HepG2 (cell line): ENCODE measurements at regions not wholly inside any gene's neighbourhood (a gene's known extent, or its start where the extent isn't known, plus 50 kb on each side); places are given as distances from the start of the nearest gene placed in this dataset.

ENCODE experiments used
- ATAC-seq: fragments of 200-7000 bp; cut with Tn5 transposase; 3 replicates; pipeline ENCODE4 v1.9.1; 2020; ENCODE audit warnings: mild to moderate bottlenecking, moderate library complexity
- BruUV-seq: library from RNA; stranded (reverse); fragments of 400-500 nt; replicated peaks from 2 replicates; lab custom pipeline; 2021; lab: Mats Ljungman, UMichigan
- CTCF ChIA-PET: fragments of 300-600 bp; formaldehyde crosslinking; extraction: SDS; loops from one replicate; lab custom pipeline; 2021; ENCODE audit warnings: low total read pairs, inconsistent platforms, low intra/inter-chr PET ratio; lab: Yijun Ruan, JAX
- POLR2A ChIA-PET: fragments of 350-600 bp; sonication (Branson Sonifier 250); formaldehyde crosslinking; loops from one replicate; lab custom pipeline; 2020; ENCODE audit warnings: antibody characterized with exemption, inconsistent platforms; lab: Yijun Ruan, JAX
- DNase-seq: peaks from one replicate; pipeline ENCODE4 v3.0.0-alpha.2; 2015; ENCODE audit warnings: low spot score
- FAIRE-seq: peaks from 3 replicates; lab custom pipeline; 2011; peaks lifted over from hg19 to GRCh38; lab: Jason Lieb, UNC
- H2AFZ ChIP-seq: one replicate; pipeline ENCODE4 v1.6.1; 2011; ENCODE audit warnings: low read length, inconsistent platforms
- H3K27ac ChIP-seq: fragments of 300-600 bp; 3 replicates; pipeline ENCODE4 v1.8.0; 2011; ENCODE audit warnings: mixed run types, mild to moderate bottlenecking, mixed read lengths, low read length, inconsistent platforms; ENCODE audit not compliant: insufficient read depth; ENCODE audit errors: extremely low read length
- H3K27me3 ChIP-seq, 2 experiments: fragments of 200-600 bp in 1 of 2; 2 replicates in 1 of 2; 3 replicates in 1 of 2; pipeline versions ENCODE4 v1.6.0 to v1.8.0; 2011; ENCODE audit warnings: low read length in 2 of 2, mild to moderate bottlenecking in 2 of 2, moderate library complexity in 2 of 2, inconsistent platforms in 1 of 2; ENCODE audit not compliant: insufficient read depth in 2 of 2, control insufficient read depth in 1 of 2
- H3K36me3 ChIP-seq, 2 experiments: fragments of 200-600 bp in 1 of 2; replicated peaks in 1 of 2; 2 replicates in 1 of 2; 3 replicates in 1 of 2; pipeline versions ENCODE4 v1.5.1 to v1.8.0; 2011; ENCODE audit warnings: low read length in 2 of 2, inconsistent platforms in 1 of 2; ENCODE audit not compliant: insufficient read depth in 2 of 2, control insufficient read depth in 1 of 2
- H3K4me1 ChIP-seq: 2 replicates; pipeline ENCODE4 v1.5.1; 2012; ENCODE audit warnings: low read length, inconsistent platforms; ENCODE audit not compliant: insufficient read depth
- H3K4me2 ChIP-seq: 2 replicates; pipeline ENCODE4 v1.6.0; 2011; ENCODE audit warnings: low read depth, low read length, inconsistent platforms
- H3K4me3 ChIP-seq, 3 experiments: fragments of 200-600 bp in 1 of 3; sonication (generic), shearing (Covaris generic) in 1 of 3; replicated peaks in 1 of 3; 2 replicates each; pipeline ENCODE4 v1.5.1; 2011 to 2016; ENCODE audit warnings: low read length in 3 of 3, inconsistent platforms in 2 of 3, low read depth in 2 of 3, mild to moderate bottlenecking in 2 of 3, control low read depth in 1 of 3, mixed read lengths in 1 of 3; ENCODE audit not compliant: insufficient read depth in 1 of 3
- H3K79me2 ChIP-seq: one replicate; pipeline ENCODE4 v1.6.1; 2011; ENCODE audit warnings: low read length, inconsistent platforms; ENCODE audit not compliant: insufficient read depth
- H3K9ac ChIP-seq: 2 replicates; pipeline ENCODE4 v1.6.0; 2011; ENCODE audit warnings: mild to moderate bottlenecking, low read depth, low read length, inconsistent platforms; ENCODE audit not compliant: insufficient read depth
- H3K9me3 ChIP-seq: 2 replicates; pipeline ENCODE4 v1.5.1; 2012; ENCODE audit warnings: mild to moderate bottlenecking, low read length
- H4K20me1 ChIP-seq: 2 replicates; pipeline ENCODE4 v1.6.0; 2011; ENCODE audit warnings: inconsistent platforms, mild to moderate bottlenecking, low read length, moderate library complexity; ENCODE audit not compliant: insufficient read depth
- HNF4A ChIP-seq: sonication (generic); formaldehyde crosslinking; IDR thresholded peaks from 2 replicates; pipeline ENCODE4 v1.4.0; 2020; ENCODE audit warnings: missing genetic modification reagents
- HOXA3 ChIP-seq: sonication (generic); formaldehyde crosslinking; IDR thresholded peaks from 2 replicates; pipeline ENCODE4 v1.5.0; 2020; ENCODE audit warnings: missing genetic modification reagents
- KDM5B ChIP-seq: sonication (generic); formaldehyde crosslinking; IDR thresholded peaks from 2 replicates; pipeline ENCODE4 v1.4.0; 2020; ENCODE audit warnings: missing genetic modification reagents, mild to moderate bottlenecking, borderline replicate concordance
- LCORL ChIP-seq, 2 experiments: fragments of 450-650 bp in 1 of 2; sonication (generic) in 1 of 2; formaldehyde crosslinking in 1 of 2; IDR thresholded peaks; 2 replicates each; pipeline versions ENCODE4 v1.5.0 to v1.6.1; 2017 to 2020; ENCODE audit warnings: antibody characterized with exemption in 1 of 2, missing genetic modification reagents in 1 of 2
- PITX1 ChIP-seq: sonication (generic); formaldehyde crosslinking; IDR thresholded peaks from 2 replicates; pipeline ENCODE4 v1.5.1; 2020; ENCODE audit warnings: mild to moderate bottlenecking, missing genetic modification reagents
- ZNF143 ChIP-seq: sonication (generic); formaldehyde crosslinking; IDR thresholded peaks from 2 replicates; pipeline ENCODE4 v1.4.0; 2020; ENCODE audit warnings: missing genetic modification reagents
- ZNF790 ChIP-seq: sonication (generic); formaldehyde crosslinking; IDR thresholded peaks from 2 replicates; pipeline ENCODE4 v1.8.0; 2022; ENCODE audit warnings: missing genetic modification reagents, mild to moderate bottlenecking, borderline replicate concordance
- WGBS: methylation state at CpG from one replicate; pipeline ENCODE4 v1.1.6; 2017; ENCODE audit warnings: low lambda C conversion rate; 5-methylcytosine and 5-hydroxymethylcytosine counted together
- in situ Hi-C: cut with HindIII; loops from 2 replicates; pipeline ENCODE4 v1.10.0; 2017; ENCODE audit warnings: low pct_unique_long_range_greater_than_20kb; ENCODE audit not compliant: extremely low pct_ligation_motif_present
- intact Hi-C: fragments of 100-400 bp; cut with micrococcal nuclease; formaldehyde crosslinking; loops from one replicate; pipeline ENCODE4 v1.10.0; 2022; ENCODE audit not compliant: unreplicated experiment
- TF ChIP-seq, protein P1 (sequence below): sonication (generic); formaldehyde crosslinking; IDR thresholded peaks from one replicate; pipeline ENCODE4 v1.5.1; 2020; ENCODE audit warnings: mild to moderate bottlenecking, missing genetic modification reagents; ENCODE audit errors: not compliant biosample characterization
- TF ChIP-seq, protein P2 (sequence below): IDR thresholded peaks from 2 replicates; pipeline ENCODE4 v1.6.1; 2016; ENCODE audit warnings: missing biosample characterization, missing genetic modification reagents, low read depth

DNA sequence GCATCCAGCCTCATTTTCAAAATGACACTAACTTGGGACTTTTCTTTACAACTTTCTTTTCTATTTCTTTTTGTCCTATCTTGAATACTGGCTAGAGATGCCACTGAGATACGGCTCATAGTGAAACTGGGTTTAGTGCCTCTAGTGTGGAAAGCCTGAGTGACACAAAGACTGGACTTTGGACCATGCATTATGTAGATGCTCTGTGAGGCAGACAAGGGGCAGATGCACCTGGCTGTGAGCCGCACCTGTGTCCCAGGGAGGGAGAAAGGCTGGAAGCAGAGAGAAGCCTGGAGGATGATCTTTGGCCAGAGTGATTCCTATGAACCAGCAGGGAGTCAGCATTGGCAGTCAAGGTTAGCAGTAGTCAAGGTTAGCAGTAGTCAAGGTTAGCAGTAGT, 852.3 kb upstream of the TMEM132C start:
- no peaks in the 10 kb centered on the region for H4K20me1 ChIP-seq
- no peaks in the 10 kb centered on the region for H3K36me3 ChIP-seq
- WGBS: 6% methylated on average over 2 of the region's 2 CpGs
- H3K4me2 ChIP-seq: no peak overlapping the region
- ATAC-seq (peak; percentile 42; the same call in 1 of the 3 replicates), DNase-seq (no peak), FAIRE-seq (no peak)
- no peak overlapping the region for H3K27ac ChIP-seq
- CTCF ChIA-PET: no interaction called here
- H3K9ac ChIP-seq: no peak overlapping the region
- no peaks in the 10 kb centered on the region for H3K79me2 ChIP-seq
- H3K9me3 ChIP-seq: peaks cover 27% of the 10 kb centered on the region
- no TSS peak for BruUV-seq
- no peak for TF ChIP-seq KDM5B (CRISPR knock-in tag)
- 0 out of 2 replicates have a peak, but pooled peaks have one; percentile 16 for TF ChIP-seq HNF4A (CRISPR knock-in tag)
- intact Hi-C loops (no loop called here), in situ Hi-C loops (no loop called here)
- no peak overlapping the region for H2AFZ ChIP-seq
- H3K4me3 ChIP-seq: no peak overlapping the region
- H3K27me3 ChIP-seq: no peaks in the 10 kb centered on the region
- POLR2A ChIA-PET: no interaction called here
- H3K4me1 ChIP-seq: no peaks in the 10 kb centered on the region

DNA sequence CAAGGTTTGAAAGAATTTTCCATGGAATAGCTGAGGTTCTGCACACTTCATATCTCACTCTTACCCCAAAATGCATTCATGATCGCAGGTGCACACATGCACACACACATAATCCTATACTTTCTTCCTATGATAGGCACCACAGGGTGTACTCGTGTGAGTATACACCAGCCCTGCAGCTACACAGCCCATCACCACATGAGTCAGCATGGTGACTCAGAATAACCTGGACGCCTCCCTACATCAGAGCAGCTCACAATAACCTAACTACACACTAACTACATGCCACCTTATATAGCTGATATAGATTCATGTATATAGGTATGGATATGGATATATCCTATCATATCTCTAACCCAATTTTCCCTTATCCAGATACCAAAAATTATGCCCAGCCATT, 850.2 kb upstream of the TMEM132C start:
- WGBS: 7% methylated on average over 3 of the region's 3 CpGs
- no peaks in the 10 kb centered on the region for H3K4me1 ChIP-seq
- H3K36me3 ChIP-seq: no peaks in the 10 kb centered on the region
- H2AFZ ChIP-seq: no peak overlapping the region
- CTCF ChIA-PET: no interaction called here
- H3K27me3 ChIP-seq: no peaks in the 10 kb centered on the region
- ATAC-seq (no peak), FAIRE-seq (no peak), DNase-seq (no peak)
- no TSS peak for BruUV-seq
- no peak overlapping the region for H3K4me3 ChIP-seq
- POLR2A ChIA-PET: no interaction called here
- H3K9ac ChIP-seq: no peak overlapping the region
- H3K79me2 ChIP-seq: no peaks in the 10 kb centered on the region
- in situ Hi-C loops: no loop called here
- peaks cover 40% of the 10 kb centered on the region for H3K9me3 ChIP-seq
- H4K20me1 ChIP-seq: no peaks in the 10 kb centered on the region
- H3K4me2 ChIP-seq: no peak overlapping the region
- intact Hi-C loops: no loop called here
- H3K27ac ChIP-seq: no peak overlapping the region
- TF ChIP-seq, protein P1, sequence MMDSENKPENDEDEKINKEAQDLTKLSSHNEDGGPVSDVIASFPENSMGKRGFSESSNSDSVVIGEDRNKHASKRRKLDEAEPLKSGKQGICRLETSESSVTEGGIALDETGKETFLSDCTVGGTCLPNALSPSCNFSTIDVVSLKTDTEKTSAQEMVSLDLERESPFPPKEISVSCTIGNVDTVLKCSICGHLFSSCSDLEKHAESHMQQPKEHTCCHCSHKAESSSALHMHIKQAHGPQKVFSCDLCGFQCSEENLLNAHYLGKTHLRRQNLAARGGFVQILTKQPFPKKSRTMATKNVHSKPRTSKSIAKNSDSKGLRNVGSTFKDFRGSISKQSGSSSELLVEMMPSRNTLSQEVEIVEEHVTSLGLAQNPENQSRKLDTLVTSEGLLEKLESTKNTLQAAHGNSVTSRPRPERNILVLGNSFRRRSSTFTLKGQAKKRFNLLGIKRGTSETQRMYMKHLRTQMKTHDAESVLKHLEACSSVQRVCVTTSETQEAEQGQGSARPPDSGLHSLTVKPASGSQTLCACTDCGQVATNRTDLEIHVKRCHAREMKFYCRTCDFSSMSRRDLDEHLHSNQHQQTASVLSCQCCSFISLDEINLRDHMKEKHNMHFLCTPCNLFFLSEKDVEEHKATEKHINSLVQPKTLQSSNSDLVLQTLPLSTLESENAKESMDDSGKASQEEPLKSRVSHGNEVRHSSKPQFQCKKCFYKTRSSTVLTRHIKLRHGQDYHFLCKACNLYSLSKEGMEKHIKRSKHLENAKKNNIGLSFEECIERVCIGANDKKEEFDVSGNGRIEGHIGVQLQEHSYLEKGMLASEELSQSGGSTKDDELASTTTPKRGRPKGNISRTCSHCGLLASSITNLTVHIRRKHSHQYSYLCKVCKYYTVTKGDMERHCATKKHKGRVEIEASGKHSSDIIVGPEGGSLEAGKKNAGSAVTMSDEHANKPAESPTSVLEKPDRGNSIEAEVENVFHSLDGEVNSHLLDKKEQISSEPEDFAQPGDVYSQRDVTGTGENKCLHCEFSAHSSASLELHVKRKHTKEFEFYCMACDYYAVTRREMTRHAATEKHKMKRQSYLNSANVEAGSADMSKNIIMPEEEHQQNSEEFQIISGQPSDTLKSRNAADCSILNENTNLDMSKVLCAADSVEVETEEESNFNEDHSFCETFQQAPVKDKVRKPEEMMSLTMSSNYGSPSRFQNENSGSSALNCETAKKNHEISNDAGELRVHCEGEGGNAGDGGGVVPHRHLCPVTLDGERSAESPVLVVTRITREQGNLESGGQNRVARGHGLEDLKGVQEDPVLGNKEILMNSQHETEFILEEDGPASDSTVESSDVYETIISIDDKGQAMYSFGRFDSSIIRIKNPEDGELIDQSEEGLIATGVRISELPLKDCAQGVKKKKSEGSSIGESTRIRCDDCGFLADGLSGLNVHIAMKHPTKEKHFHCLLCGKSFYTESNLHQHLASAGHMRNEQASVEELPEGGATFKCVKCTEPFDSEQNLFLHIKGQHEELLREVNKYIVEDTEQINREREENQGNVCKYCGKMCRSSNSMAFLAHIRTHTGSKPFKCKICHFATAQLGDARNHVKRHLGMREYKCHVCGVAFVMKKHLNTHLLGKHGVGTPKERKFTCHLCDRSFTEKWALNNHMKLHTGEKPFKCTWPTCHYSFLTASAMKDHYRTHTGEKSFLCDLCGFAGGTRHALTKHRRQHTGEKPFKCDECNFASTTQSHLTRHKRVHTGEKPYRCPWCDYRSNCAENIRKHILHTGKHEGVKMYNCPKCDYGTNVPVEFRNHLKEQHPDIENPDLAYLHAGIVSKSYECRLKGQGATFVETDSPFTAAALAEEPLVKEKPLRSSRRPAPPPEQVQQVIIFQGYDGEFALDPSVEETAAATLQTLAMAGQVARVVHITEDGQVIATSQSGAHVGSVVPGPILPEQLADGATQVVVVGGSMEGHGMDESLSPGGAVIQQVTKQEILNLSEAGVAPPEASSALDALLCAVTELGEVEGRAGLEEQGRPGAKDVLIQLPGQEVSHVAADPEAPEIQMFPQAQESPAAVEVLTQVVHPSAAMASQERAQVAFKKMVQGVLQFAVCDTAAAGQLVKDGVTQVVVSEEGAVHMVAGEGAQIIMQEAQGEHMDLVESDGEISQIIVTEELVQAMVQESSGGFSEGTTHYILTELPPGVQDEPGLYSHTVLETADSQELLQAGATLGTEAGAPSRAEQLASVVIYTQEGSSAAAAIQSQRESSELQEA (CRISPR knock-in tag): no peak
- no peak for TF ChIP-seq LCORL (IDR thresholded peaks at IDR 0.05)
- TF ChIP-seq LCORL (CRISPR knock-in tag; IDR thresholded peaks at IDR 0.05): no peak
- no peak for TF ChIP-seq ZNF143
- TF ChIP-seq ZNF790 (CRISPR knock-in tag): no peak
- TF ChIP-seq PITX1 (CRISPR knock-in tag): no peak
- TF ChIP-seq, protein P2, sequence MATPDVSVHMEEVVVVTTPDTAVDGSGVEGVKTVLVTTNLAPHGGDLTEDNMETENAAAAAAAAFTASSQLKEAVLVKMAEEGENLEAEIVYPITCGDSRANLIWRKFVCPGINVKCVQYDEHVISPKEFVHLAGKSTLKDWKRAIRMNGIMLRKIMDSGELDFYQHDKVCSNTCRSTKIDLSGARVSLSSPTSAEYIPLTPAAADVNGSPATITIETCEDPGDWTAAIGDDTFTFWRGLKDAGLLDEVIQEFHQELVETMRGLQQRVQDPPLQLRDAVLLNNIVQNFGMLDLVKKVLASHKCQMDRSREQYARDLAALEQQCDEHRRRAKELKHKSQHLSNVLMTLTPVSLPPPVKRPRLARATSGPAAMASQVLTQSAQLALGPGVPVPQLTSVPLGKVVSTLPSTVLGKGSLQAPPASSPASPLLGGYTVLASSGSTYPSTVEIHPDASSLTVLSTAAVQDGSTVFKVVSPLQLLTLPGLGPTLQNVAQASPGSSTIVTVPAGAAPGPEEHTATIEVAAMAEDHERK: no peak
- TF ChIP-seq HOXA3 (CRISPR knock-in tag): no peak
